IMR-90 (cell line): ENCODE measurements at regions not wholly inside any gene's neighbourhood (a gene's known extent, or its start where the extent isn't known, plus 50 kb on each side); places are given as distances from the start of the nearest gene placed in this dataset.

Experiments
- CEBPB ChIP-seq: IDR thresholded peaks from 2 replicates; pipeline ENCODE4 v1.6.1; 2012; ENCODE audit warnings: low read depth, low read length, improper control_type of control experiment
- MAFK ChIP-seq: IDR thresholded peaks from 2 replicates; pipeline ENCODE4 v1.6.1; 2012; ENCODE audit warnings: low read depth, low read length, improper control_type of control experiment
- MXI1 ChIP-seq: IDR thresholded peaks from 2 replicates; pipeline ENCODE4 v1.6.1; 2012; ENCODE audit warnings: low read depth, mild to moderate bottlenecking, low read length, moderate library complexity, borderline replicate concordance
- POLR2A ChIP-seq: IDR thresholded peaks from 2 replicates; pipeline ENCODE4 v1.6.1; 2012; ENCODE audit warnings: mild to moderate bottlenecking, low read depth, low read length
- RAD21 ChIP-seq: IDR thresholded peaks from 2 replicates; pipeline ENCODE4 v1.6.1; 2012; ENCODE audit warnings: low read length, improper control_type of control experiment
- SMC3 ChIP-seq: fragments of 150-350 bp; IDR thresholded peaks from 2 replicates; pipeline ENCODE4 v1.6.1; 2016; ENCODE audit warnings: low read depth, mild to moderate bottlenecking, antibody characterized with exemption, low read length, moderate library complexity
- TF ChIP-seq, protein P1 (sequence below): conservative IDR thresholded peaks from 2 replicates; pipeline ENCODE4 v1.5.1; 2012; ENCODE audit warnings: mild to moderate bottlenecking, low read depth, low read length, improper control_type of control experiment

DNA sequence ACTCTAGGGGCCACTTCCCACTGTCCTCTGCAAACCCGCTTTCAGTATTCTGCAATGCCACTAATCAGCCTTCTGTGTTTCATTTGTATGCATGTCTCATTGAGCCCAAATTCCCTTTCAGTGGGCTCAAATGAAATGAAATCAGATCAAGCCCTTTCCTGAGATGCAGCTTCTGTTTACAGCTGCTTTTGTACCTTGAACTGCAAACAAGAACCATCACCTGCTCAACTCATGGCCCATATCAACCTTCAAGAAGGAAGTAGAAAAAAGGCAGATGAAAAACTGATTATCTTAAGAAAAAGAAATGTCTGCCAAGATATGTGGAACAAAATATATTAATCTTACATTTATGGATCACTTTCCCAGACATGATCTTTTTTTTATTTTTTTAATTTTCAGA, 141.1 kb upstream of the ARHGAP42 start:
- TF ChIP-seq POLR2A, result no peak
- no peak for TF ChIP-seq RAD21
- TF ChIP-seq, protein P1, sequence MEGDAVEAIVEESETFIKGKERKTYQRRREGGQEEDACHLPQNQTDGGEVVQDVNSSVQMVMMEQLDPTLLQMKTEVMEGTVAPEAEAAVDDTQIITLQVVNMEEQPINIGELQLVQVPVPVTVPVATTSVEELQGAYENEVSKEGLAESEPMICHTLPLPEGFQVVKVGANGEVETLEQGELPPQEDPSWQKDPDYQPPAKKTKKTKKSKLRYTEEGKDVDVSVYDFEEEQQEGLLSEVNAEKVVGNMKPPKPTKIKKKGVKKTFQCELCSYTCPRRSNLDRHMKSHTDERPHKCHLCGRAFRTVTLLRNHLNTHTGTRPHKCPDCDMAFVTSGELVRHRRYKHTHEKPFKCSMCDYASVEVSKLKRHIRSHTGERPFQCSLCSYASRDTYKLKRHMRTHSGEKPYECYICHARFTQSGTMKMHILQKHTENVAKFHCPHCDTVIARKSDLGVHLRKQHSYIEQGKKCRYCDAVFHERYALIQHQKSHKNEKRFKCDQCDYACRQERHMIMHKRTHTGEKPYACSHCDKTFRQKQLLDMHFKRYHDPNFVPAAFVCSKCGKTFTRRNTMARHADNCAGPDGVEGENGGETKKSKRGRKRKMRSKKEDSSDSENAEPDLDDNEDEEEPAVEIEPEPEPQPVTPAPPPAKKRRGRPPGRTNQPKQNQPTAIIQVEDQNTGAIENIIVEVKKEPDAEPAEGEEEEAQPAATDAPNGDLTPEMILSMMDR, result no peak
- TF ChIP-seq SMC3, result no peak
- TF ChIP-seq CEBPB, result no peak
- TF ChIP-seq MAFK, result no peak
- TF ChIP-seq MXI1, result no peak
